HFFc6 (cell line): ENCODE measurements at regions not wholly inside any gene's neighbourhood (a gene's known extent, or its start where the extent isn't known, plus 50 kb on each side); places are given as distances from the start of the nearest gene placed in this dataset.

Experiments
- DNase-seq: peaks from one replicate; pipeline ENCODE4 v3.0.0-alpha.2; 2018
- H3K27ac Mint-ChIP-seq: 2 replicates; pipeline ENCODE4 v1.8.0; 2020; ENCODE audit warnings: mild to moderate bottlenecking, mixed read lengths
- H3K27me3 Mint-ChIP-seq: 2 replicates; pipeline ENCODE4 v1.8.0; 2021; ENCODE audit warnings: mild to moderate bottlenecking, moderate library complexity, mixed read lengths; ENCODE audit not compliant: insufficient read depth
- H3K36me3 Mint-ChIP-seq: 2 replicates; pipeline ENCODE4 v1.8.0; 2021; ENCODE audit warnings: low read depth, mixed read lengths
- H3K4me1 Mint-ChIP-seq: 2 replicates; pipeline ENCODE4 v1.8.0; 2020; ENCODE audit warnings: low read depth, mixed read lengths
- H3K4me3 Mint-ChIP-seq: 2 replicates; pipeline ENCODE4 v1.8.0; 2020; ENCODE audit warnings: mild to moderate bottlenecking, moderate library complexity, mixed read lengths
- H3K9me3 Mint-ChIP-seq: 2 replicates; pipeline ENCODE4 v1.8.0; 2020; ENCODE audit warnings: mild to moderate bottlenecking, mixed read lengths
- CTCF ChIP-seq: fragments of 200-600 bp; sonication (generic); IDR thresholded peaks from 2 replicates; pipeline ENCODE4 v1.5.0; 2021; ENCODE audit warnings: antibody characterized with exemption, mild to moderate bottlenecking

- Mint-ChIP-seq H3K27me3 (no peaks in the 10 kb centered on the region; the same call in none of the 2 replicates), H3K27ac (no peak overlapping the region), H3K9me3 (peaks cover 27% of the 10 kb centered on the region), H3K4me3 (no peak overlapping the region), H3K36me3 (no peaks in the 10 kb centered on the region), H3K4me1 (no peaks in the 10 kb centered on the region)
- DNase-seq: no peak
- TF ChIP-seq CTCF: no peak
These were observed 330.0 kb upstream of the PRKCQ start for GRCh38 chr10:6909905-6910560.

GRCh38 chr10:6907877-6908530, 327.9 kb upstream of the PRKCQ start:
- Mint-ChIP-seq H3K4me3 (no peak overlapping the region), H3K9me3 (peaks cover 27% of the 10 kb centered on the region), H3K4me1 (no peaks in the 10 kb centered on the region), H3K27ac (no peak overlapping the region), H3K27me3 (no peaks in the 10 kb centered on the region; the same call in none of the 2 replicates), H3K36me3 (no peaks in the 10 kb centered on the region)
- DNase-seq: no peak
- TF ChIP-seq CTCF: no peak

GRCh38 chr10:6894405-6894804, 314.3 kb upstream of the PRKCQ start:
- no peak for DNase-seq
- H3K36me3 Mint-ChIP-seq: no peaks in the 10 kb centered on the region
- peaks cover 8% of the 10 kb centered on the region; the same call in 1 of the 2 replicates for H3K9me3 Mint-ChIP-seq
- no peak overlapping the region for H3K27ac Mint-ChIP-seq
- no peaks in the 10 kb centered on the region; the same call in none of the 2 replicates for H3K27me3 Mint-ChIP-seq
- no peaks in the 10 kb centered on the region for H3K4me1 Mint-ChIP-seq
- no peak overlapping the region for H3K4me3 Mint-ChIP-seq
- TF ChIP-seq CTCF: no peak

GRCh38 chr10:6892864-6893263, 312.8 kb upstream of the PRKCQ start:
- Mint-ChIP-seq H3K27ac (no peak overlapping the region), H3K4me1 (no peaks in the 10 kb centered on the region), H3K9me3 (peaks cover 8% of the 10 kb centered on the region; the same call in 1 of the 2 replicates), H3K27me3 (no peaks in the 10 kb centered on the region; the same call in none of the 2 replicates), H3K36me3 (no peaks in the 10 kb centered on the region), H3K4me3 (no peak overlapping the region)
- DNase-seq: no peak
- TF ChIP-seq CTCF: no peak

GRCh38 chr10:6891924-6892323, 311.8 kb upstream of the PRKCQ start:
- no peaks in the 10 kb centered on the region; the same call in none of the 2 replicates for H3K27me3 Mint-ChIP-seq
- H3K36me3 Mint-ChIP-seq: no peaks in the 10 kb centered on the region
- DNase-seq: no peak
- H3K4me3 Mint-ChIP-seq: no peak overlapping the region
- no peak for TF ChIP-seq CTCF
- peaks cover 8% of the 10 kb centered on the region; the same call in 1 of the 2 replicates for H3K9me3 Mint-ChIP-seq
- no peaks in the 10 kb centered on the region for H3K4me1 Mint-ChIP-seq
- H3K27ac Mint-ChIP-seq: no peak overlapping the region
